ENCODE measurements at regions not wholly inside any gene's neighbourhood (a gene's known extent, or its start where the extent isn't known, plus 50 kb on each side); places are given as distances from the start of the nearest gene placed in this dataset.

DNA sequence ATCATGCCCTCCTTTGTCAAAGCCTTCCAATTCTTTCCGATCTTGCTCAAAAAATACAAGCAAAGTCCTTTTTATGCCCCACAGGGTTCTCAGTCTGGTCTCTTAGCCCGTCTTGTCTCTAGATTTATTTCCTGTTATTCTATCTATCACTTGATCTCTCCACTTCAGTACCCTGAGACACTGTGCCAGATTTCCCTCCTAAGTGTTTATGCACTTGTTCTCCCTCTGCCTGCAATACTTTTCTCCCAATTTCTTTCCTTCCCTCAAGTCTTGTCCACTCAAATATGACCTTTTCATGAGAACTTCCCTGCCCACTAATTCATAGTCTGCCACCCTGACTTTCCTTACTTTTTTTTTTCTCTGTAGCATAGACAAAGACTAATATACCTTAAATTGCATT lies 141.4 kb downstream of the MBL2 start:
- Histone ChIP-seq H3K4me2 (ENCODE audit: insufficient read depth, low read length) (no peak overlapping the region), H3K27ac (ENCODE audit: low read depth, low read length) (no peak overlapping the region), H2AFZ (ENCODE audit: low read length) (no peak overlapping the region), H3K79me2 (ENCODE audit: insufficient read depth, low read length) (no peaks in the 10 kb centered on the region), H3K4me1 (ENCODE audit: insufficient read depth, low read length) (no peaks in the 10 kb centered on the region), H3K4me3 (ENCODE audit: insufficient read depth, low read length) (no peak overlapping the region), H3K9me3 (ENCODE audit: low read depth, low read length) (no peaks in the 10 kb centered on the region), H3K27me3 (ENCODE audit: insufficient read depth, low read length) (no peaks in the 10 kb centered on the region), H3K36me3 (ENCODE audit: insufficient read depth, low read length) (no peaks in the 10 kb centered on the region), H4K20me1 (ENCODE audit: insufficient read depth, low read length) (no peaks in the 10 kb centered on the region)
- TF ChIP-seq, protein P1, sequence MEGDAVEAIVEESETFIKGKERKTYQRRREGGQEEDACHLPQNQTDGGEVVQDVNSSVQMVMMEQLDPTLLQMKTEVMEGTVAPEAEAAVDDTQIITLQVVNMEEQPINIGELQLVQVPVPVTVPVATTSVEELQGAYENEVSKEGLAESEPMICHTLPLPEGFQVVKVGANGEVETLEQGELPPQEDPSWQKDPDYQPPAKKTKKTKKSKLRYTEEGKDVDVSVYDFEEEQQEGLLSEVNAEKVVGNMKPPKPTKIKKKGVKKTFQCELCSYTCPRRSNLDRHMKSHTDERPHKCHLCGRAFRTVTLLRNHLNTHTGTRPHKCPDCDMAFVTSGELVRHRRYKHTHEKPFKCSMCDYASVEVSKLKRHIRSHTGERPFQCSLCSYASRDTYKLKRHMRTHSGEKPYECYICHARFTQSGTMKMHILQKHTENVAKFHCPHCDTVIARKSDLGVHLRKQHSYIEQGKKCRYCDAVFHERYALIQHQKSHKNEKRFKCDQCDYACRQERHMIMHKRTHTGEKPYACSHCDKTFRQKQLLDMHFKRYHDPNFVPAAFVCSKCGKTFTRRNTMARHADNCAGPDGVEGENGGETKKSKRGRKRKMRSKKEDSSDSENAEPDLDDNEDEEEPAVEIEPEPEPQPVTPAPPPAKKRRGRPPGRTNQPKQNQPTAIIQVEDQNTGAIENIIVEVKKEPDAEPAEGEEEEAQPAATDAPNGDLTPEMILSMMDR (IDR thresholded peaks at IDR 0.05; ENCODE audit: extremely low read depth, low read depth, low read length): no peak
- no peak for DNase-seq (ENCODE audit: insufficient read length, low spot score, missing footprints)

DNA sequence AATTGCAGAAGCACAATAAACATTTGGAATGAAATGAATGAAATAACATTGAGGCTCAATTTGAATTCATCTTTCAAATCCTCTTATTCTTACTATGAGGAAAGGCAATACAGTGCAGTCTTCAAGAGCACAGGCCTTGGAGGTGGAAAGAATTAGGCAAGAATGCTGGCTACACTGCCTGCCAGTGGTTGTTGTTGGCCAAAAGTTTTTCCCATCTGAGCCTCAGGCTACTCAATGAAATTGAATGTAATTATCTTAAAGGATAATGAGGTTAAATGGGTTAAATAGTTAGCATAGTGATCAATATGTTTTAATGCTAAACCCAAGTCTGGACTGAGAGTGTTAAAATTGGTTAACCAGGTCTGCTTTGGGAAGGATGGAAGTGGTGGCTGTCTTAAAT lies 140.9 kb downstream of the MBL2 start:
- H3K27me3 ChIP-seq (ENCODE audit: insufficient read depth, low read length): no peaks in the 10 kb centered on the region
- H3K4me3 ChIP-seq (ENCODE audit: insufficient read depth, low read length): no peak overlapping the region
- H3K36me3 ChIP-seq (ENCODE audit: insufficient read depth, low read length): no peaks in the 10 kb centered on the region
- TF ChIP-seq, protein P1 (IDR thresholded peaks at IDR 0.05; ENCODE audit: extremely low read depth, low read depth, low read length): no peak
- no peak overlapping the region for H3K4me2 ChIP-seq (ENCODE audit: insufficient read depth, low read length)
- no peak overlapping the region for H2AFZ ChIP-seq (ENCODE audit: low read length)
- H3K79me2 ChIP-seq (ENCODE audit: insufficient read depth, low read length): no peaks in the 10 kb centered on the region
- DNase-seq (ENCODE audit: insufficient read length, low spot score, missing footprints): no peak
- no peak overlapping the region for H3K27ac ChIP-seq (ENCODE audit: low read depth, low read length)
- no peaks in the 10 kb centered on the region for H4K20me1 ChIP-seq (ENCODE audit: insufficient read depth, low read length)
- H3K9me3 ChIP-seq (ENCODE audit: low read depth, low read length): no peaks in the 10 kb centered on the region
- no peaks in the 10 kb centered on the region for H3K4me1 ChIP-seq (ENCODE audit: insufficient read depth, low read length)

DNA sequence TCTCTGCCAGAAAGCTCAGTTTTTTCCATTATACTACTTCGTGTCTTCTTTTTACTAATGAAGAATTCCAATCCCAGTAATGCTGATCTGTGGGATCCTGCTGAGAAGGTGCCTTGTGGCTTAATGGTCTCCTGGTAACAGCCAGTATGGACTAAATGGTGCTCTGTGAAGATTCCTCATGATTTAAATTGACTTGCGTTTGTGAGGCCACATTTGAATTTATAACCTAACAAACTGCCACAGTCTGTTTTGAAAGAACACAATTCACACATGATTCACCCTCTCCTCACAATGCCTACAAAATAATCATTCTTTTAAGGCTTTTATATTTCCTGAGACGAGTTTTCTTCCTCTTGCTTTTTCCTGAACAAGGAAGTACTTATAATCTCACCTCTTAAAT lies 140.0 kb downstream of the MBL2 start:
- Histone ChIP-seq H3K27me3 (ENCODE audit: insufficient read depth, low read length) (no peaks in the 10 kb centered on the region), H3K36me3 (ENCODE audit: insufficient read depth, low read length) (no peaks in the 10 kb centered on the region), H3K4me1 (ENCODE audit: insufficient read depth, low read length) (no peaks in the 10 kb centered on the region), H3K4me2 (ENCODE audit: insufficient read depth, low read length) (no peak overlapping the region), H3K27ac (ENCODE audit: low read depth, low read length) (no peak overlapping the region), H3K79me2 (ENCODE audit: insufficient read depth, low read length) (no peaks in the 10 kb centered on the region), H4K20me1 (ENCODE audit: insufficient read depth, low read length) (no peaks in the 10 kb centered on the region), H3K9me3 (ENCODE audit: low read depth, low read length) (no peaks in the 10 kb centered on the region), H2AFZ (ENCODE audit: low read length) (no peak overlapping the region), H3K4me3 (ENCODE audit: insufficient read depth, low read length) (no peak overlapping the region)
- DNase-seq (ENCODE audit: insufficient read length, low spot score, missing footprints): no peak
- TF ChIP-seq, protein P1 (IDR thresholded peaks at IDR 0.05; ENCODE audit: extremely low read depth, low read depth, low read length): no peak

DNA sequence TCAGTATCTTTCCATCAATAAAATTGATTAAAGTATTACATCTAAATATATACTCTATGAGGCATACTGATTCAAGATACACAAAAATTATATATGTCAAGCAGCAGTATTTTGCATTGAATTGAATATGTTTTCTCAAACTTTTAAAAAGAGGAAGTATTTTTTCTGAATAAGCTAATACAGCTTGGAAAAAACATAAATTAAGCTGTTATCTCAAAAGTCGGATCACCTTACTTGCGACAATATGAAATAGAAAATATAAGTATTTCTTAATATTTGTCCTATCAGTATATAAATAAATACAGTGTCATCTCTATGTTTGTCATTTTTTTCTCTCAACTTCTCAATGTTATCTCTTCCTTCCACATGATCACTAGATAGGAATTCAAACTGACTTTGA lies 139.3 kb downstream of the MBL2 start:
- H4K20me1 ChIP-seq (ENCODE audit: insufficient read depth, low read length): no peaks in the 10 kb centered on the region
- H3K27ac ChIP-seq (ENCODE audit: low read depth, low read length): no peak overlapping the region

More for the DNA sequence above, 139.3 kb downstream of the MBL2 start:
- H3K79me2 ChIP-seq (ENCODE audit: insufficient read depth, low read length): no peaks in the 10 kb centered on the region
- no peak overlapping the region for H2AFZ ChIP-seq (ENCODE audit: low read length)
- no peaks in the 10 kb centered on the region for H3K4me1 ChIP-seq (ENCODE audit: insufficient read depth, low read length)
- H3K4me3 ChIP-seq (ENCODE audit: insufficient read depth, low read length): no peak overlapping the region
- H3K27me3 ChIP-seq (ENCODE audit: insufficient read depth, low read length): no peaks in the 10 kb centered on the region
- H3K36me3 ChIP-seq (ENCODE audit: insufficient read depth, low read length): no peaks in the 10 kb centered on the region
- H3K4me2 ChIP-seq (ENCODE audit: insufficient read depth, low read length): no peak overlapping the region
- DNase-seq (ENCODE audit: insufficient read length, low spot score, missing footprints): no peak
- no peaks in the 10 kb centered on the region for H3K9me3 ChIP-seq (ENCODE audit: low read depth, low read length)
- TF ChIP-seq, protein P1 (IDR thresholded peaks at IDR 0.05; ENCODE audit: extremely low read depth, low read depth, low read length): no peak
